MCF 10A (cell line): ENCODE measurements at regions not wholly inside any gene's neighbourhood (a gene's known extent, or its start where the extent isn't known, plus 50 kb on each side); places are given as distances from the start of the nearest gene placed in this dataset.
"Not testable (repeated sequence)": the region's sequence is repeated elsewhere in the genome, so short reads cannot be mapped to it uniquely, and the experiment has no call there.

ENCODE experiments used
- BruUV-seq: library from RNA; stranded (reverse); fragments of 400-500 nt; replicated peaks from 2 replicates; lab custom pipeline; 2021; lab: Mats Ljungman, UMichigan
- CTCF ChIA-PET: fragments of 300-600 bp; sonication (Branson Sonifier 250); formaldehyde crosslinking; extraction: SDS; loops from one replicate; lab custom pipeline; 2021; ENCODE audit warnings: antibody characterized with exemption, inconsistent platforms; lab: Yijun Ruan, JAX
- POLR2A ChIA-PET: fragments of 300-600, 350-650 bp; sonication (Branson Sonifier 250); formaldehyde crosslinking; extraction: SDS; loops from one replicate; lab custom pipeline; 2020; ENCODE audit warnings: antibody characterized with exemption, inconsistent platforms; lab: Yijun Ruan, JAX
- DNase-seq: peaks from one replicate; pipeline ENCODE4 v3.0.0-alpha.2; 2018; ENCODE audit not compliant: unreplicated experiment
- H3K27ac Mint-ChIP-seq: one replicate; pipeline ENCODE4 v1.8.0; 2022; ENCODE audit warnings: mild to moderate bottlenecking, low read depth, mixed read lengths; ENCODE audit not compliant: unreplicated experiment
- H3K27me3 Mint-ChIP-seq: one replicate; pipeline ENCODE4 v1.8.0; 2022; ENCODE audit warnings: mixed read lengths; ENCODE audit not compliant: insufficient read depth, unreplicated experiment
- H3K36me3 Mint-ChIP-seq: one replicate; pipeline ENCODE4 v1.8.0; 2022; ENCODE audit warnings: mild to moderate bottlenecking, moderate library complexity, mixed read lengths; ENCODE audit not compliant: insufficient read depth, unreplicated experiment
- H3K4me1 Mint-ChIP-seq: one replicate; pipeline ENCODE4 v1.8.0; 2022; ENCODE audit warnings: mixed read lengths; ENCODE audit not compliant: insufficient read depth, unreplicated experiment
- H3K4me3 Mint-ChIP-seq: one replicate; pipeline ENCODE4 v1.8.0; 2022; ENCODE audit warnings: mild to moderate bottlenecking, moderate library complexity, mixed read lengths; ENCODE audit not compliant: unreplicated experiment
- H3K9me3 Mint-ChIP-seq: one replicate; pipeline ENCODE4 v1.8.0; 2022; ENCODE audit warnings: mixed read lengths; ENCODE audit not compliant: unreplicated experiment
- intact Hi-C: fragments of 100-400 bp; cut with micrococcal nuclease; formaldehyde crosslinking; loops from 2 replicates; pipeline ENCODE4 v1.14.1; 2022
- TF ChIP-seq, protein P1 (sequence below): fragments of 200-600 bp; IDR thresholded peaks from one replicate; pipeline ENCODE4 v1.8.0; 2022; ENCODE audit warnings: antibody characterized with exemption, mild to moderate bottlenecking; ENCODE audit not compliant: unreplicated experiment

DNA sequence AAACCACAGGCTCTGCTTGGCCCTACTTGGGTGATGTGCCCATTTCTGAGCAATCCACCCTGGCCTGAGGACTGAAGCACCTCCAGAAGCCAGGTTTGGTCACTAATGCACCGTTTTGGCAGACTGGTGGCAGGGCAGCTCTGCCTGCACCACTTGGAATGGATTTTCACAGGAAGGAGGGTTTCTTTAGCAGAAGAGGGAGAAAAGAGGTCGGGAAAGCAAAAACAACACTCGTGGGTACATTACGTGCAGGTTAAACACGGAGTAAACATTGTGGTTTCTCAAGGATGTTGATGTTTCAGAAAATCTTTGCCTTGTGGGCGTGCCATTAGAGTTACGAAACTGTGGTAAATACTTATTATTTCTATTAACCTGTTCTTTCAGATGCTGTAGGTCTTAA lies 70.8 kb downstream of the KCNA5 start:
- ChIA-PET POLR2A (no interaction called here), CTCF (no interaction called here)
- intact Hi-C loops, result no loop called here
- Mint-ChIP-seq H3K4me1 (no peaks in the 10 kb centered on the region), H3K36me3 (no peaks in the 10 kb centered on the region), H3K27me3 (no peaks in the 10 kb centered on the region), H3K9me3 (peaks cover 19% of the 10 kb centered on the region), H3K27ac (no peak overlapping the region), H3K4me3 (no peak overlapping the region)
- BruUV-seq, result no TSS peak
- TF ChIP-seq, protein P1, sequence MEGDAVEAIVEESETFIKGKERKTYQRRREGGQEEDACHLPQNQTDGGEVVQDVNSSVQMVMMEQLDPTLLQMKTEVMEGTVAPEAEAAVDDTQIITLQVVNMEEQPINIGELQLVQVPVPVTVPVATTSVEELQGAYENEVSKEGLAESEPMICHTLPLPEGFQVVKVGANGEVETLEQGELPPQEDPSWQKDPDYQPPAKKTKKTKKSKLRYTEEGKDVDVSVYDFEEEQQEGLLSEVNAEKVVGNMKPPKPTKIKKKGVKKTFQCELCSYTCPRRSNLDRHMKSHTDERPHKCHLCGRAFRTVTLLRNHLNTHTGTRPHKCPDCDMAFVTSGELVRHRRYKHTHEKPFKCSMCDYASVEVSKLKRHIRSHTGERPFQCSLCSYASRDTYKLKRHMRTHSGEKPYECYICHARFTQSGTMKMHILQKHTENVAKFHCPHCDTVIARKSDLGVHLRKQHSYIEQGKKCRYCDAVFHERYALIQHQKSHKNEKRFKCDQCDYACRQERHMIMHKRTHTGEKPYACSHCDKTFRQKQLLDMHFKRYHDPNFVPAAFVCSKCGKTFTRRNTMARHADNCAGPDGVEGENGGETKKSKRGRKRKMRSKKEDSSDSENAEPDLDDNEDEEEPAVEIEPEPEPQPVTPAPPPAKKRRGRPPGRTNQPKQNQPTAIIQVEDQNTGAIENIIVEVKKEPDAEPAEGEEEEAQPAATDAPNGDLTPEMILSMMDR, result no peak
- no peak for DNase-seq

DNA sequence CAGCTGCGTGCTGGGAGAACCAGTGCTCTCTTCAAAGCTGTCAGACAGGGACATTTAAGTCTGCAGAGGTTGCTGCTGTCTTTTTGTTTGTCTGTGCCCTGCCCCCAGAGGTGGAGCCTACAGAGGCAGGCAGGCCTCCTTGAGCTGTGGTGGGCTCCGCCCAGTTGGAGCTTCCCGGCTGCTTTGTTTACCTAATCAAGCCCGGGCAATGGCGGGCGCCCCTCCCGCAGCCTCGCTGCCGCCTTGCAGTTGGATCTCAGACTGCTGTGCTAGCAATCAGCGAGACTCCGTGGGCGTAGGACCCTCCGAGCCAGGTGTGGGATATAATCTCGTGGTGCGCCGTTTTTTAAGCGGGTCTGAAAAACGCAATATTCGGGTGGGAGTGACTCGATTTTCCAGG lies 78.1 kb downstream of the KCNA5 start:
- H3K27me3 Mint-ChIP-seq, H3K4me3 Mint-ChIP-seq, H3K36me3 Mint-ChIP-seq, CTCF ChIA-PET, BruUV-seq, intact Hi-C loops, POLR2A ChIA-PET, H3K4me1 Mint-ChIP-seq, H3K27ac Mint-ChIP-seq, DNase-seq: not testable (repeated sequence)
- H3K9me3 Mint-ChIP-seq, result peaks cover 26% of the 10 kb centered on the region

DNA sequence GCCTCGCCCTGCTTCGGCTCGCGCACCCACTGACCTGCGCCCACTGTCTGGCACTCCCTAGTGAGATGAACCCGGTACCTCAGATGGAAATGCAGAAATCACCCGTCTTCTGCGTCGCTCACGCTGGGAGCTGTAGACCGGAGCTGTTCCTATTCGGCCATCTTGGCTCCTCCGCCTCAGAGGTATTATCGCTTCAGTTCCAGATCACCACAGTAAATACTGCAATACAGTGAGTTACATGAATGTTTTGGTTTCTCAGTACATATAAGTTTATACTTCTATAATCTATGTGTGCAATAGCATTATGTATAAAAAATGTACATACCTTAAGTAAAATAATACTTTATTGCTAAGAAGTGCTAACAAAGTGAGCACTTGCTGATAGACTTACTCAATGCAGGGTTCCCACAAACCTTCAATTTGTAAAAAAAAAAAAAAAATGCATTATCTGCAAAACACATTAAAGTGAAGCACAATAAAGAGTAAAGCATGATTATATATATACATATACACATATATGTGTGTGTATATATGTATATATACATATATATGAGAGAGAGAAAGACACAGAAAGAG lies 78.7 kb downstream of the KCNA5 start:
- CTCF ChIA-PET, POLR2A ChIA-PET, H3K4me1 Mint-ChIP-seq, H3K27ac Mint-ChIP-seq, DNase-seq, intact Hi-C loops, H3K36me3 Mint-ChIP-seq, H3K27me3 Mint-ChIP-seq, BruUV-seq, H3K4me3 Mint-ChIP-seq: not testable (repeated sequence)
- H3K9me3 Mint-ChIP-seq, result peaks cover 27% of the 10 kb centered on the region

DNA sequence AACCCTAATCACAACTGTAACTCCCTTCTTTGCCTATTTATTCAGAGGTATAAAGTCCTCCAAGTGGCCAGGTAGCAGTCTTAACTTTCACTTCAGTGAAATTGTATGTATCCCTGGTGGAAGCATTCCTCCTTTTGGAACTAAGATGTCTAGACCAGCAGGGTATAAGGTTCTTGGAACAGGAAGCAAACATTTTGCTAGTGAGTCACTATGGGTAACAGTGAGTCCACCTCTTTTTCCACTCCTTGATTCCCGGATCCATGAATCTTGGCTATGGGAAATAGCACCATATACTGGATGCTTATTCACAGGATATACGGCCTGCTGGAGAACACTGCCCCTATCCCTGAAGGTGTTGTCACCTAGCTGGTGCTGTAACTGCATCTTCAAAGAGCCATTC lies 80.2 kb downstream of the KCNA5 start:
- H3K4me1 Mint-ChIP-seq, result no peaks in the 10 kb centered on the region
- no TSS peak for BruUV-seq
- DNase-seq, result no peak
- TF ChIP-seq, protein P1, result no peak
- no peaks in the 10 kb centered on the region for H3K27me3 Mint-ChIP-seq
- CTCF ChIA-PET, result interaction anchor here (0.5 kb wide), 1 partner anchor 50 kb away, joined by 4 read pairs; no protein-coding TSS in a partner anchor
- peaks cover 41% of the 10 kb centered on the region for H3K9me3 Mint-ChIP-seq
- no peak overlapping the region for H3K27ac Mint-ChIP-seq
- POLR2A ChIA-PET, result no interaction called here
- H3K4me3 Mint-ChIP-seq, result no peak overlapping the region
- intact Hi-C loops, result no loop called here
- H3K36me3 Mint-ChIP-seq, result no peaks in the 10 kb centered on the region

DNA sequence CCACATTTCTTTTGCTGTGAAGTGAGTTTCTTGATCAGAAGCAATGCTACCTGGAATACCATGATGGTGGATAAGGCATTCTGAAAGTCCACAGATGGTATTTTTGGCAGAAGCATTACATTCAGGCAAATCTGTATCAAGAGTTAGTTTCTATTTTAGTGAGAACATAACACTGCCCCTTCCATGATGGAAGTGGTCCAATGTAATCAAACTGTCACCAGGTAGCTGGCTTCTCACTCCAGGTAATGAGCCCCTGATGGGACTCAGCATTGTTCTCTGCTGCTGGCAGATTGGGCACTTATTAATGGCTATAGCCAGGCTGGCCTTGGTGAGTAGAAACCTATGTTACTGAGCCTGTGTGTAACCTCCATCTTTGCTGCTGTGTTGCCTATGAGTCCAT lies 80.7 kb downstream of the KCNA5 start:
- BruUV-seq, result no TSS peak
- H3K27me3 Mint-ChIP-seq, result no peaks in the 10 kb centered on the region
- no peaks in the 10 kb centered on the region for H3K36me3 Mint-ChIP-seq
- CTCF ChIA-PET, result interaction anchor here (0.5 to 0.7 kb wide), 2 partner anchors 49 to 765 kb away, joined by 3 to 4 read pairs; no protein-coding TSS in a partner anchor
- TF ChIP-seq, protein P1, result no peak
- H3K27ac Mint-ChIP-seq, result no peak overlapping the region
- H3K4me3 Mint-ChIP-seq, result no peak overlapping the region
- POLR2A ChIA-PET, result no interaction called here
- DNase-seq, result no peak
- H3K4me1 Mint-ChIP-seq, result no peaks in the 10 kb centered on the region
- intact Hi-C loops, result no loop called here
- peaks cover 45% of the 10 kb centered on the region for H3K9me3 Mint-ChIP-seq
